ENCODE measurements at regions not wholly inside any gene's neighbourhood (a gene's known extent, or its start where the extent isn't known, plus 50 kb on each side); places are given as distances from the start of the nearest gene placed in this dataset.

DNA sequence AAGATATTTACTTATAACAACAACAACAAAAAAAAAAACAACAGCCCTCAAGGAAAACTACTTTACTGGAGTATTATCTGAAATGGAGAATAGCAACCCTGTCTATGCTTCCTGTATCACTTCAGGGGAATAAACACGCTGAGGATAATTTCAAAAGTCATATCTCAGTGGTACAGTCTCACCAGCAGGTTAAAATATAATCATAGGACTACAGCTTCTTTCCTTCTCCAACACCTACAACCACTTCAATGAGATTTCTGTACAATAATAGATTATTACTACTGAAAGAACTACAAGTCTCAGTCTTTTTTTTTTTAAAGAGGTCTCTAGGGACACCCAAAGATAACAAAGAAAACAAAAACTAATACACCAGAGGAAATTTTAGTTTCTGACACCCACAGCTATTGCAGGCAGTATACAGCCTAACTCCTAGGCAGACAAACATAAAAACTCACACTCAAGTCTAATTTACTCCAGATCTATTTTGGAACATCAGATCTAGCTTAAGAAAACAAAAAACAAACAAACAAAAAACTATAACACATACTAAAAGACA lies 268.2 kb downstream of the BCHE start:
- TF ChIP-seq, protein P1, sequence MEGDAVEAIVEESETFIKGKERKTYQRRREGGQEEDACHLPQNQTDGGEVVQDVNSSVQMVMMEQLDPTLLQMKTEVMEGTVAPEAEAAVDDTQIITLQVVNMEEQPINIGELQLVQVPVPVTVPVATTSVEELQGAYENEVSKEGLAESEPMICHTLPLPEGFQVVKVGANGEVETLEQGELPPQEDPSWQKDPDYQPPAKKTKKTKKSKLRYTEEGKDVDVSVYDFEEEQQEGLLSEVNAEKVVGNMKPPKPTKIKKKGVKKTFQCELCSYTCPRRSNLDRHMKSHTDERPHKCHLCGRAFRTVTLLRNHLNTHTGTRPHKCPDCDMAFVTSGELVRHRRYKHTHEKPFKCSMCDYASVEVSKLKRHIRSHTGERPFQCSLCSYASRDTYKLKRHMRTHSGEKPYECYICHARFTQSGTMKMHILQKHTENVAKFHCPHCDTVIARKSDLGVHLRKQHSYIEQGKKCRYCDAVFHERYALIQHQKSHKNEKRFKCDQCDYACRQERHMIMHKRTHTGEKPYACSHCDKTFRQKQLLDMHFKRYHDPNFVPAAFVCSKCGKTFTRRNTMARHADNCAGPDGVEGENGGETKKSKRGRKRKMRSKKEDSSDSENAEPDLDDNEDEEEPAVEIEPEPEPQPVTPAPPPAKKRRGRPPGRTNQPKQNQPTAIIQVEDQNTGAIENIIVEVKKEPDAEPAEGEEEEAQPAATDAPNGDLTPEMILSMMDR (conservative IDR thresholded peaks at IDR 0.05), result no peak
- H3K27ac ChIP-seq, result no peak overlapping the region

DNA sequence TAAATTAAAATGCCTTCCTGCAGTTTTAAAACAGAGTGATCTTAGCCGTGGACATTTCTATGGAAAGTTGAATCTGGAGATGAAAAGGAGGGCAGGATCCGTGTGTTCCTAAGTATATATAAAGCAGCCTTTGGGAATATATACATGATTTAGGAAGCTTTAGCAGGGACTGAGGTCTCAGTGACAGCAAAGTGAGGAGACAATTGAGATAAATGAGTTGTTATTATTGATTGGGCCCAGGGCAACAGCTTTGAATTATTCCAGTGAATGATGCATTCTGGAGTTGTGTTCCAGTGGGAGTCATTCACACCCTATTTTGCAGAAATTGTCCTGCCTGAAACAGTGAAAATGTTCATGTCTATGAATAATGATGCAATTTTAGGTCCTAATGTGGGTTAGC lies 281.4 kb downstream of the BCHE start:
- TF ChIP-seq, protein P1 (conservative IDR thresholded peaks at IDR 0.05), result no peak
- H3K27ac ChIP-seq, result no peak overlapping the region

DNA sequence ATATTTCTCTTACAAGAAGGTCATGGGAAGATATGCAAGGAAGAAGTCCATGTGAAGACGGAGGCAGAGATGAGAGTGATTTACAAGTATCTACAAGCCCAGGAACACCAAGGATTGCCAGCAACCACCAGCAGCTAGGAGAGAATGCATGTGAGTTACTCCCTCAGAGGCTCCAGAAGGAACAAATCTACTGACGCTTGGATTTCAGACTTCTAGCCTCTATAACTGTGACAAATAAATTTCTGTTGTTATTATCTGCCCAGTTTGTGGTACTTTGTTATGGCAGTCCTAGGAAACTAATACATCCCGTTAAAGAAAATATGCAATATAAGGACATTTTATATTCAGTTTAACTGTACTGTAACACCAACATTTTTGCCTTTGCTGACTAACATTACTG lies 283.9 kb downstream of the BCHE start:
- TF ChIP-seq, protein P1 (conservative IDR thresholded peaks at IDR 0.05), result no peak

DNA sequence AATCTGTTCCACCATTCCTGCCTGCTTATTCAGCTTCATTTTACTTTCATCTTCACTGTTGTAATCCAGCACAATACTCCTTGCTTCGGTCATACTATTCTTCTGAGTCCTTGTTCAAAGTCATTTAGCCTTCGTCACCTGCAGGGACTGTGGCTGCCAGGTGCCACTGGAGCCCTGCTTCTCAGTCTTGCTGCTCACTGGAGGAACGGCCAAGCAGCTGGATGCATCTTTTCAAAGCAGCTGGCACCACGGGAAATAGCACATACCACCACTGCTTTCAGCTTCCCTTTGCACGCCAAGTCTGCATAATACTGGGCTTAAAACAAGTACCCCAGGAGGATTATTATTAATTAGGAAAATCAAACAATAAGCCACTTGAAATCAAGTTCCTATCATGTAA lies 287.6 kb downstream of the BCHE start:
- H3K27ac ChIP-seq, result no peak overlapping the region
- TF ChIP-seq, protein P1 (conservative IDR thresholded peaks at IDR 0.05), result no peak

More for the DNA sequence above, 283.9 kb downstream of the BCHE start:
- H3K27ac ChIP-seq, result no peak overlapping the region

DNA sequence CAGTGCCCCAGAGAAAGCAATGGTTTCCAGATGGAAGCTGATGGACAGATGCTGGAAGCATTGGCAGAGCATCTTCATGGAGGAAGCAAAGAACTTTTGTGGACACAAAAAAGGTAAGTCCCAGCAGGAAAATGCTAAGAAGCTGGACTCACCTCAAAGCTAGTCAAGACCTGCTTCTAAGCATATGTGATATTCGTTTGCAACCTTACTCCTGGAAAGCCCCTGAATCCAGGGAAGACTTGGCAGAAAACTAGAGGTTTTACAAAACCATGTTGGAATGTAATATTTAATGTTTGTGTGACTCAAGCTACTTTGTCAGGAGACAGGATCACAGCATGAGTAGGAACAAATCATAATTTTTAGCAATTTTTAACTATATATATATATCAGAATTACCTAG lies 288.2 kb downstream of the BCHE start:
- TF ChIP-seq, protein P1 (conservative IDR thresholded peaks at IDR 0.05), result no peak
- no peak overlapping the region for H3K27ac ChIP-seq

DNA sequence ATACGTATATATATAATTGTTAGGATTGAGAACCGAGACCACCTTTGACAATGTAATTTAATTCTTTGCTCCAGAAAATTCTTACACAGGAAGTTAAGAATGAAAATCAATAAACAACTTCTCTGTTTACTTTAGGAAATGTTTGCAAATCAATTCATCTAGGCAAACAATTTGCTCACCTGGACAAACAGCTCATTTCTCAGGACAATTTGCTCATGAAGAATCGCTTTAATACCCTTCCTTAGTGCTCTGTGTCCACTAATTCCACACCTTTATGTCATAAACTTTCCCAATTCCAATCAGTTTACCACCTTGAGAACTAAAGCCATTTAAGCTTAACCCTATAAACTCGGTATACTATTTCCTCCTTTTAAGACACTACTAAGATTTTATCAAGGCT lies 292.2 kb downstream of the BCHE start:
- TF ChIP-seq, protein P1 (conservative IDR thresholded peaks at IDR 0.05), result no peak

DNA sequence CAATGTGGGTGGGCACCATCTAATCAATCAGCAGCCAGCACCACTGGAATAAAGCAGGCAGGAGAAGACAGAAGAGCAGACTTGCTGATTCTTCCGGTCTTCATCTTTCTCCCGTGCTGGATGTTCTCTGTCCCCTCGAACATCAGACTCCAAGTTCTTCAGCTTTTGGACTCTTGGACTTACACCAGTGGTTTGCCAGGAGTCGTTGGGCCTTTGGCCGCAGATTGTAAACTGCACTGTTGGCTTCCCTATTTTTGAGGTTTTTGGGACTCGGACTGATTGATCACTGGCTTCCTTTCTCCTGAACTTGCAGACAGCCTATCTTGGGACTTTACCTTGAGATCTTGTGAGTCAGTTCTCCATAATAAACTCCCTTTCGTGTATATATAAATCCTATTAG lies 292.8 kb downstream of the BCHE start:
- H3K27ac ChIP-seq, result no peak overlapping the region
- TF ChIP-seq, protein P1 (conservative IDR thresholded peaks at IDR 0.05), result no peak

More for the DNA sequence above, 292.2 kb downstream of the BCHE start:
- H3K27ac ChIP-seq, result no peak overlapping the region

All from VCaP (cell line).